ENCODE measurements at regions not wholly inside any gene's neighbourhood (a gene's known extent, or its start where the extent isn't known, plus 50 kb on each side); places are given as distances from the start of the nearest gene placed in this dataset.

GRCh38 chr13:70841240-70842061 lies 733.2 kb upstream of the KLHL1 start:
- no peaks in the 10 kb centered on the region for H3K27me3 ChIP-seq
- DNase-seq (peak in 1 of 2 donors; percentile 17), ATAC-seq (ENCODE audit: low FRiP score in 2 of 2) (peak in 1 of 2 donors; percentile 54)
- 83 to 96% methylated on average over 4 to 12 of the region's 12 CpGs for WGBS, 2 donors
- no peaks in the 10 kb centered on the region for H3K36me3 ChIP-seq
- no peaks in the 10 kb centered on the region for H3K4me1 ChIP-seq
- TF ChIP-seq POLR2AphosphoS5 (IDR thresholded peaks at IDR 0.05) (no peak), EP300 (IDR thresholded peaks at IDR 0.05) (no peak)
- H3K4me3 ChIP-seq = no peak overlapping the region
- H3K9me3 ChIP-seq = no peaks in the 10 kb centered on the region
- no peak overlapping the region for H3K27ac ChIP-seq

- 82 to 100% methylated on average over 1 of the region's 1 CpG for WGBS, 2 donors
- no peak overlapping the region for H3K27ac ChIP-seq
- H3K4me3 ChIP-seq = no peak overlapping the region
- DNase-seq (no peak), ATAC-seq (ENCODE audit: low FRiP score in 2 of 2) (no peak)
- no peaks in the 10 kb centered on the region for H3K9me3 ChIP-seq
- TF ChIP-seq POLR2A (IDR thresholded peaks at IDR 0.05) (no peak), POLR2AphosphoS5 (IDR thresholded peaks at IDR 0.05) (no peak), EP300 (IDR thresholded peaks at IDR 0.05) (no peak)
- TF ChIP-seq, protein P1, sequence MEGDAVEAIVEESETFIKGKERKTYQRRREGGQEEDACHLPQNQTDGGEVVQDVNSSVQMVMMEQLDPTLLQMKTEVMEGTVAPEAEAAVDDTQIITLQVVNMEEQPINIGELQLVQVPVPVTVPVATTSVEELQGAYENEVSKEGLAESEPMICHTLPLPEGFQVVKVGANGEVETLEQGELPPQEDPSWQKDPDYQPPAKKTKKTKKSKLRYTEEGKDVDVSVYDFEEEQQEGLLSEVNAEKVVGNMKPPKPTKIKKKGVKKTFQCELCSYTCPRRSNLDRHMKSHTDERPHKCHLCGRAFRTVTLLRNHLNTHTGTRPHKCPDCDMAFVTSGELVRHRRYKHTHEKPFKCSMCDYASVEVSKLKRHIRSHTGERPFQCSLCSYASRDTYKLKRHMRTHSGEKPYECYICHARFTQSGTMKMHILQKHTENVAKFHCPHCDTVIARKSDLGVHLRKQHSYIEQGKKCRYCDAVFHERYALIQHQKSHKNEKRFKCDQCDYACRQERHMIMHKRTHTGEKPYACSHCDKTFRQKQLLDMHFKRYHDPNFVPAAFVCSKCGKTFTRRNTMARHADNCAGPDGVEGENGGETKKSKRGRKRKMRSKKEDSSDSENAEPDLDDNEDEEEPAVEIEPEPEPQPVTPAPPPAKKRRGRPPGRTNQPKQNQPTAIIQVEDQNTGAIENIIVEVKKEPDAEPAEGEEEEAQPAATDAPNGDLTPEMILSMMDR (IDR thresholded peaks at IDR 0.05) = no peak
- H3K27me3 ChIP-seq = no peaks in the 10 kb centered on the region
- H3K4me1 ChIP-seq = no peaks in the 10 kb centered on the region
- H3K36me3 ChIP-seq = no peaks in the 10 kb centered on the region
Observed at GRCh38 chr13:70835371-70835770, 727.1 kb upstream of the KLHL1 start.

DNA sequence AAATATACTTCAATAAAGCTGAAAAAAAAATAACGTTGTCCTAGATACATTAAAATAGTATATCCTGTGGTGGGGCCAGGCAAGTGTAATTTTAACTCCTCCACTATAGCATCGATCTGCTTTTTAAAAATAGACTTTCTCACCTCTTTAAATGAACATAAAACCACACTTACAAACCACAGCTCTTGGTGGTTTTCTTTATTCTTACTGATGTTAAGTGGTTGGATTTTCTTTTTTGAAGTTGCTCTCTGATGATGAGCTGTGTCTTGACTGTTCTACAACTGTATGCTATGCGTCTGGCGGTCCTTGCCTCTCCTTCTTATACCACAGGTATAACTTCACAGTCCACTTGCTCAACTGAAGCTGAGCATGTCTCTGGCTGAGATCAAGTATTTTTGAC lies 721.5 kb upstream of the KLHL1 start:
- Histone ChIP-seq H3K27me3 (no peaks in the 10 kb centered on the region), H3K4me3 (no peak overlapping the region), H3K27ac (no peak overlapping the region), H3K9me3 (no peaks in the 10 kb centered on the region), H3K4me1 (no peaks in the 10 kb centered on the region), H3K36me3 (no peaks in the 10 kb centered on the region)
- ATAC-seq (ENCODE audit: low FRiP score in 2 of 2) = no peak
- TF ChIP-seq EP300 (IDR thresholded peaks at IDR 0.05) = no peak
- TF ChIP-seq POLR2AphosphoS5 (IDR thresholded peaks at IDR 0.05) = no peak
- TF ChIP-seq, protein P1 (IDR thresholded peaks at IDR 0.05) = no peak
- TF ChIP-seq POLR2A (IDR thresholded peaks at IDR 0.05) = no peak
- DNase-seq = no peak
- 62 to 74% methylated on average over 4 of the region's 4 CpGs for WGBS, 2 donors

- no peak overlapping the region for H3K27ac ChIP-seq
- no peak for ATAC-seq (ENCODE audit: low FRiP score in 2 of 2)
- no peaks in the 10 kb centered on the region for H3K27me3 ChIP-seq
- H3K4me1 ChIP-seq = no peaks in the 10 kb centered on the region
- WGBS, 2 donors = 80 to 94% methylated on average over 2 of the region's 2 CpGs
- H3K9me3 ChIP-seq = no peaks in the 10 kb centered on the region
- TF ChIP-seq, protein P1 (IDR thresholded peaks at IDR 0.05) = no peak
- TF ChIP-seq EP300 (IDR thresholded peaks at IDR 0.05) = no peak
- TF ChIP-seq POLR2A (IDR thresholded peaks at IDR 0.05) = no peak
- no peak for TF ChIP-seq POLR2AphosphoS5 (IDR thresholded peaks at IDR 0.05)
- no peak for DNase-seq
- H3K36me3 ChIP-seq = no peaks in the 10 kb centered on the region
- H3K4me3 ChIP-seq = no peak overlapping the region
Observed at GRCh38 chr13:70817576-70817975, 709.3 kb upstream of the KLHL1 start.

GRCh38 chr13:70816853-70817252 lies 708.6 kb upstream of the KLHL1 start:
- no peaks in the 10 kb centered on the region for H3K36me3 ChIP-seq
- H3K27ac ChIP-seq = no peak overlapping the region
- no peaks in the 10 kb centered on the region for H3K27me3 ChIP-seq
- no peak for ATAC-seq (ENCODE audit: low FRiP score in 2 of 2)
- no peaks in the 10 kb centered on the region for H3K9me3 ChIP-seq
- no peaks in the 10 kb centered on the region for H3K4me1 ChIP-seq
- TF ChIP-seq POLR2AphosphoS5 (IDR thresholded peaks at IDR 0.05) = no peak
- TF ChIP-seq POLR2A (IDR thresholded peaks at IDR 0.05) = no peak
- TF ChIP-seq, protein P1 (IDR thresholded peaks at IDR 0.05) = no peak
- no peak for TF ChIP-seq EP300 (IDR thresholded peaks at IDR 0.05)
- no peak for DNase-seq
- H3K4me3 ChIP-seq = no peak overlapping the region
- whole genome bisulfite sequencing, 2 donors = 80 to 84% methylated on average over 5 of the region's 5 CpGs
